ENCODE measurements at regions not wholly inside any gene's neighbourhood (a gene's known extent, or its start where the extent isn't known, plus 50 kb on each side); places are given as distances from the start of the nearest gene placed in this dataset.

DNA sequence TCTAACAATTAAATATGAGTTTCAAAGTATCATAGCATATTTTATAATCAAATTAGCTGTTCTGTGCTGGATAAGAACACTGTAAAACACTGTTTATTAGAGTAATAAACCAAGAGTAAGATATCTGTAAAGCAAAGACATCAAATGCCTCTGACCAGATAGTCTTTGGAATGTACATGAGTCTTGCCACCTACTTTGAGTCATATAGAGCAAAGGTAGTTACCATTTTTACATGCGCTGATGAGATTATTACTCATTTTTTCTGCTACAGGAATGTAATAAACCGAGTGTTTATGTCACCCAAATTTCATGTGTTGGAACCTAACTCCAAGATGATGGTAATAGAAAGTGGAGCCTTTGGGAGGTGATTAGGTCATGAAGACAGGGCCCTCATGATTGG lies 654.5 kb downstream of the CETN3 start:
- TF ChIP-seq CTCF (IDR thresholded peaks at IDR 0.05), result no peak
- H3K4me1 ChIP-seq, result no peaks in the 10 kb centered on the region
- H3K79me2 ChIP-seq, result no peaks in the 10 kb centered on the region
- no peak overlapping the region for H3K9ac ChIP-seq
- no peak overlapping the region for H3K4me3 ChIP-seq (ENCODE audit: low read depth, low read length)
- no peak overlapping the region for H2AFZ ChIP-seq
- H3K4me2 ChIP-seq (ENCODE audit: low read length), result no peak overlapping the region
- H3K9me3 ChIP-seq (ENCODE audit: control insufficient read depth, low read length), result no peaks in the 10 kb centered on the region
- H3K36me3 ChIP-seq (ENCODE audit: control insufficient read depth, insufficient read depth, low read length), result no peaks in the 10 kb centered on the region
- no peak overlapping the region for H3K27ac ChIP-seq
- H3K27me3 ChIP-seq (ENCODE audit: control insufficient read depth, insufficient read depth, low read length), result no peaks in the 10 kb centered on the region

- Histone ChIP-seq H3K4me3 (ENCODE audit: low read depth, low read length) (no peak overlapping the region), H3K9ac (no peak overlapping the region), H3K27ac (no peak overlapping the region), H3K27me3 (ENCODE audit: control insufficient read depth, insufficient read depth, low read length) (no peaks in the 10 kb centered on the region), H3K9me3 (ENCODE audit: control insufficient read depth, low read length) (no peaks in the 10 kb centered on the region), H3K36me3 (ENCODE audit: control insufficient read depth, insufficient read depth, low read length) (no peaks in the 10 kb centered on the region), H3K4me2 (ENCODE audit: low read length) (no peak overlapping the region), H3K79me2 (no peaks in the 10 kb centered on the region), H3K4me1 (no peaks in the 10 kb centered on the region), H2AFZ (no peak overlapping the region)
- no peak for TF ChIP-seq CTCF (IDR thresholded peaks at IDR 0.05)
These were observed 674.5 kb downstream of the CETN3 start for GRCh38 chr5:89735082-89735481.

DNA sequence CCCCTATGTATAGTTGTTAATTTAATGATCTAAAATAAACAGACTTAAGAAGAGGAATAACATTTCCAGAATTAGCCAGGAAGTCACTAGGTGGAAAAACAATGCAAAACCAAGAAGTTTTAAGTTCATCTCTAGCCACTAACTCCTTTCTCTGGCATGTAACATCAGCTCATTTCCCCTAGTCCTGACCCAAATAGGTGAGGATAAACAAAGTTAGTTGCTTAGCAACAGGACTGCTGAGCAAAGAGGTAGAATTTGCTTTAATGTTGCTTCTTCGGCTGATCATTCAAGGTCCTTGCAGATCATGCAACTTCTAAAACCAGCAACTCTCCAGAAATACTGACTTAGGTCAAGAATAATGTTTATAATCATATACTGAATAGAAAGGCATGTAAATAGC lies 675.8 kb downstream of the CETN3 start:
- TF ChIP-seq CTCF (IDR thresholded peaks at IDR 0.05), result no peak
- Histone ChIP-seq H3K4me2 (ENCODE audit: low read length) (no peak overlapping the region), H3K27me3 (ENCODE audit: control insufficient read depth, insufficient read depth, low read length) (no peaks in the 10 kb centered on the region), H3K4me3 (ENCODE audit: low read depth, low read length) (no peak overlapping the region), H3K4me1 (no peaks in the 10 kb centered on the region), H3K9ac (no peak overlapping the region), H3K27ac (no peak overlapping the region), H2AFZ (no peak overlapping the region), H3K79me2 (no peaks in the 10 kb centered on the region), H3K9me3 (ENCODE audit: control insufficient read depth, low read length) (no peaks in the 10 kb centered on the region), H3K36me3 (ENCODE audit: control insufficient read depth, insufficient read depth, low read length) (no peaks in the 10 kb centered on the region)

DNA sequence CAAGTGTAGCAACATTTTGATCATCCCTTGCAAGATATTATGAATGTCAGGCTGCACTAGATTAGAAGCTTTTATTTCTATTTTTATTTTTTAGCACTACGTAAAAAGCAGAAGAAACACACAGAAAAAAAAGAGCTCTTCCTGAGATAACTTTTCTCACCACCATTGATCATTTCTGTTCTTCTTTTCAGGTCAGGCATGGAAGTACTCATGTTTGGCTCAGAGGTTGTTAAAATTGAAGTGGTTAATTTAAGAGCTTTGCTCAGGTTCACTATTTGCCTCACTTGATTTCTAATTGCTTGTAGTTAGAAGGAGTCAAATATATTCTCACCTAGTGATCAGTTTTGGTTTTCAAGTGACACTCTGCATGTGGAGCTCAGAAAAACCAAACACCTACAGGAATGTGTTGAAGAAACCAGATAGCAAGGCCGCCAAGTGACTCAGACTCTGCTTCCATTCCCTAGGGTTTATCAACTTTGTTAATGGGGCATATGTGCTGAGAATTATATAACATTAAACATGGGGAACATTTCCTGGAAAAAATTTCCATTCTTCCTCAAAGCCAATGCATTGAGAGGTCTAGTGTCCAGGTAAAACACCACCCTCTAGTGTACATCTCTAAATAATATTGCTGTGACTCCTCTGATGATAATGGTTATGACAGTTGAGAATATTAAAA lies 679.8 kb downstream of the CETN3 start:
- TF ChIP-seq CTCF (IDR thresholded peaks at IDR 0.05), result no peak
- H3K4me1 ChIP-seq, result no peaks in the 10 kb centered on the region
- H3K4me3 ChIP-seq (ENCODE audit: low read depth, low read length), result no peak overlapping the region
- H3K27ac ChIP-seq, result no peak overlapping the region
- H3K36me3 ChIP-seq (ENCODE audit: control insufficient read depth, insufficient read depth, low read length), result no peaks in the 10 kb centered on the region
- H3K79me2 ChIP-seq, result no peaks in the 10 kb centered on the region
- no peak overlapping the region for H3K4me2 ChIP-seq (ENCODE audit: low read length)
- no peak overlapping the region for H2AFZ ChIP-seq
- no peaks in the 10 kb centered on the region for H3K27me3 ChIP-seq (ENCODE audit: control insufficient read depth, insufficient read depth, low read length)
- no peak overlapping the region for H3K9ac ChIP-seq
- no peaks in the 10 kb centered on the region for H3K9me3 ChIP-seq (ENCODE audit: control insufficient read depth, low read length)

GRCh38 chr5:89728750-89729149 lies 680.8 kb downstream of the CETN3 start:
- H2AFZ ChIP-seq, result no peak overlapping the region
- no peaks in the 10 kb centered on the region for H3K27me3 ChIP-seq (ENCODE audit: control insufficient read depth, insufficient read depth, low read length)
- no peak overlapping the region for H3K4me2 ChIP-seq (ENCODE audit: low read length)
- H3K36me3 ChIP-seq (ENCODE audit: control insufficient read depth, insufficient read depth, low read length), result no peaks in the 10 kb centered on the region
- no peaks in the 10 kb centered on the region for H3K9me3 ChIP-seq (ENCODE audit: control insufficient read depth, low read length)
- no peaks in the 10 kb centered on the region for H3K79me2 ChIP-seq
- no peak overlapping the region for H3K27ac ChIP-seq
- no peaks in the 10 kb centered on the region for H3K4me1 ChIP-seq
- H3K9ac ChIP-seq, result no peak overlapping the region
- H3K4me3 ChIP-seq (ENCODE audit: low read depth, low read length), result no peak overlapping the region
- TF ChIP-seq CTCF (IDR thresholded peaks at IDR 0.05), result no peak

All from parathyroid adenoma (tissue), 2 donors.